IMR-90 (cell line): ENCODE measurements at regions not wholly inside any gene's neighbourhood (a gene's known extent, or its start where the extent isn't known, plus 50 kb on each side); places are given as distances from the start of the nearest gene placed in this dataset.

Experiments used
- CTCF ChIP-seq: conservative IDR thresholded peaks from 2 replicates; pipeline ENCODE4 v1.5.1; 2012; ENCODE audit warnings: mild to moderate bottlenecking, low read depth, low read length, improper control_type of control experiment
- ELK1 ChIP-seq: fragments of 150-350 bp; IDR thresholded peaks from 2 replicates; pipeline ENCODE4 v1.6.1; 2016; ENCODE audit warnings: low read depth, mild to moderate bottlenecking, low read length, moderate library complexity, borderline replicate concordance
- RCOR1 ChIP-seq: IDR thresholded peaks from 2 replicates; pipeline ENCODE4 v1.6.1; 2012; ENCODE audit warnings: mild to moderate bottlenecking, low read length, improper control_type of control experiment; ENCODE audit not compliant: insufficient replicate concordance
- RFX5 ChIP-seq: IDR thresholded peaks from 2 replicates; pipeline ENCODE4 v1.8.0; 2012; ENCODE audit warnings: low read depth, mild to moderate bottlenecking, low read length, moderate library complexity

- TF ChIP-seq RCOR1: no peak
- no peak for TF ChIP-seq RFX5
- no peak for TF ChIP-seq CTCF
- TF ChIP-seq ELK1: no peak
Observed at GRCh38 chr17:22459953-22460350, 767.6 kb downstream of the KCNJ18 start.
